Lung microvascular endothelial cell (primary cell): ENCODE measurements at regions not wholly inside any gene's neighbourhood (a gene's known extent, or its start where the extent isn't known, plus 50 kb on each side); places are given as distances from the start of the nearest gene placed in this dataset.
A peak's percentile ranks its signal among the peaks of the same experiment; 100 is the strongest.

Source experiments
- DNase-seq, 2 donors: peaks; one replicate each; pipeline versions ENCODE4 v3.0.0 to v3.0.0-alpha.2; 2010; ENCODE audit warnings: low read depth in 2 of 2

GRCh38 chr4:144302704-144303536 is 162.4 kb upstream of the GYPA start:
- no peak for DNase-seq

GRCh38 chr4:144304025-144304424 is 163.5 kb upstream of the GYPA start:
- no peak for DNase-seq

- DNase-seq, result no peak
Observed at GRCh38 chr4:144310535-144310934, 170.0 kb upstream of the GYPA start.

GRCh38 chr4:144313370-144313769 is 172.9 kb upstream of the GYPA start:
- DNase-seq, result no peak

- DNase-seq, result no peak
Observed at GRCh38 chr4:144316869-144317268, 176.4 kb upstream of the GYPA start.

GRCh38 chr4:144318797-144319196 is 178.3 kb upstream of the GYPA start:
- no peak for DNase-seq

- DNase-seq, result no peak
Observed at GRCh38 chr4:144336633-144337032, 196.1 kb upstream of the GYPA start.

GRCh38 chr4:144338148-144338547 is 197.6 kb upstream of the GYPA start:
- no peak for DNase-seq

GRCh38 chr4:144338834-144339233 is 198.3 kb upstream of the GYPA start:
- no peak for DNase-seq

- DNase-seq, result no peak
Observed at GRCh38 chr4:144340931-144341330, 200.4 kb upstream of the GYPA start.

GRCh38 chr4:144342949-144343760 is 202.6 kb upstream of the GYPA start:
- DNase-seq, result no peak

- no peak for DNase-seq
Observed at GRCh38 chr4:144347121-144347520, 206.6 kb upstream of the GYPA start.

GRCh38 chr4:144350706-144351105 is 210.2 kb upstream of the GYPA start:
- no peak for DNase-seq

- DNase-seq, result no peak
Observed at GRCh38 chr4:144351306-144351705, 210.8 kb upstream of the GYPA start.

- peak in 1 of 2 donors; percentile 36 for DNase-seq
Observed at GRCh38 chr4:144353292-144353691, 212.8 kb upstream of the GYPA start.

- DNase-seq, result peak; percentile 48 to 86
Observed at GRCh38 chr4:144355811-144356757, 215.6 kb upstream of the GYPA start.

GRCh38 chr4:144356941-144357381 is 216.4 kb upstream of the GYPA start:
- DNase-seq, result peak; percentile 5 to 10

- DNase-seq, result no peak
Observed at GRCh38 chr4:144357975-144358374, 217.5 kb upstream of the GYPA start.

- DNase-seq, result no peak
Observed at GRCh38 chr4:144360146-144360793, 219.8 kb upstream of the GYPA start.

- DNase-seq, result no peak
Observed at GRCh38 chr4:144362366-144362765, 221.8 kb upstream of the GYPA start.

GRCh38 chr4:144363890-144364289 is 223.4 kb upstream of the GYPA start:
- DNase-seq, result no peak
